ENCODE measurements at regions not wholly inside any gene's neighbourhood (a gene's known extent, or its start where the extent isn't known, plus 50 kb on each side); places are given as distances from the start of the nearest gene placed in this dataset.

GRCh38 chr14:22011253-22011642 lies 337.6 kb upstream of the OR4E1 start:
- DNase-seq, result no peak

- no peak for DNase-seq
These were observed 337.1 kb upstream of the OR4E1 start for GRCh38 chr14:22010545-22011252.

DNA sequence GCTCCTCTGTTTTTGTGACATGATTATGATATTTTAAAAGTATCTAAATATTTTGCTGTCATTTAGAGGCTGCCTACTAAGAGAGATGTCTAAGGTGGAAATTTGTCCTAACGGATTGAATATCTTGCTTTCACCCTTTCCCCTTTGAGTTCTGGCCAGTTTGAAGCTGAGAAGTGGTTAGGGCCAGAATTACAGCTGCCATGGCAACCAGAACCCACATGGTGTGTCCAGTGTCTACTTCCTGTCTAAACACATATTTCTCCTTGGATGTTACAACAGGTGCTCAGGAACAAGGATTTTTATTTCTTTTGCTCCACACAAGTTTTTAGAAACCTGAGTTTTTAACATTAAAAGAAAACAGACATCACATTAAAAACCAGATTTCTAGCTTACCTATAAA lies 335.1 kb upstream of the OR4E1 start:
- no peak for DNase-seq

DNA sequence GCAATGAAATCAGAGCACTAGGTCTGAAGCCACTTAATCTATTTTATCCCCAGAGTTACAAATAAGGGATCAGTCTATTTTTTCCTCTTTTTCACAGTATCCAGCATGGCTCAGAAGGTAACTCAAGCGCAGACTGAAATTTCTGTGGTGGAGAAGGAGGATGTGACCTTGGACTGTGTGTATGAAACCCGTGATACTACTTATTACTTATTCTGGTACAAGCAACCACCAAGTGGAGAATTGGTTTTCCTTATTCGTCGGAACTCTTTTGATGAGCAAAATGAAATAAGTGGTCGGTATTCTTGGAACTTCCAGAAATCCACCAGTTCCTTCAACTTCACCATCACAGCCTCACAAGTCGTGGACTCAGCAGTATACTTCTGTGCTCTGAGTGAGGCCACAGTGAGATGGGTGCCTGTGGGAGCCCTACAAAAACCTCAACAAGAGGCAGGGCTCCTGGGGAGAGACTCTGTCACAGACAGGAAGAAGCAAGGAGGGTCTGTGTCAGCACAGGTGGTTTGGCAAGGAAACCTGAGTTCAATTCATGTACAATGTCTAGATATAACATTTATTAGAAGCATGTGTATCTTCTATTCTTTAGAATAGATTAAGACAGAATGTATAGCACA lies 334.3 kb upstream of the OR4E1 start:
- DNase-seq, result no peak

DNA sequence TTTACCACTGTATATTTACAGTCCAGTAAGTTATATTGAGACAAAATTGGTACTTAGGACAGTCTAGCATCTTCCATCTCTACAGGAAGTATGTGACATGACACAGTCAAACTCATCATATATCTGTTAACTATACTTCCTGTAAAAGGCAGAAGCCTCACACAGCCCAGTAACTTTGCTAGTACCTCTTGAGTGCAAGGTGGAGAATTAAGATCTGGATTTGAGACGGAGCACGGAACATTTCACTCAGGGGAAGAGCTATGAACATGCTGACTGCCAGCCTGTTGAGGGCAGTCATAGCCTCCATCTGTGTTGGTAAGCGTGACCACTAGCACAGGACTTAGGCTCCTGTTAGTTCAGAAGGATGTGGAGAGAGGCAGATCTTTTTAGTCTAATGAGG lies 333.7 kb upstream of the OR4E1 start:
- DNase-seq, result no peak

DNA sequence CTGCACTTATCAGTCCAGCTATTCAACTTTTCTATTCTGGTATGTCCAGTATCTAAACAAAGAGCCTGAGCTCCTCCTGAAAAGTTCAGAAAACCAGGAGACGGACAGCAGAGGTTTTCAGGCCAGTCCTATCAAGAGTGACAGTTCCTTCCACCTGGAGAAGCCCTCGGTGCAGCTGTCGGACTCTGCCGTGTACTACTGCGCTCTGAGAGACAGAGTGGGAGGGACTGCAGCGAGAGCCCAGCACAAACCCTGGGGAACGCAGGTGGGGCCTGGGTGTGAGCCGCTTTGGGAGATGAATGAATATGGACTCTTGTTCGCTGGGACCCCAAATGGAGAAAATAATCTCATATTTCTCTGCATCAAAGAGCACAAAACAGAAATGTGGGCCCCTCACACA lies 329.8 kb upstream of the OR4E1 start:
- no peak for DNase-seq

- no peak for DNase-seq
These were observed 329.3 kb upstream of the OR4E1 start for GRCh38 chr14:22002860-22003284.

DNA sequence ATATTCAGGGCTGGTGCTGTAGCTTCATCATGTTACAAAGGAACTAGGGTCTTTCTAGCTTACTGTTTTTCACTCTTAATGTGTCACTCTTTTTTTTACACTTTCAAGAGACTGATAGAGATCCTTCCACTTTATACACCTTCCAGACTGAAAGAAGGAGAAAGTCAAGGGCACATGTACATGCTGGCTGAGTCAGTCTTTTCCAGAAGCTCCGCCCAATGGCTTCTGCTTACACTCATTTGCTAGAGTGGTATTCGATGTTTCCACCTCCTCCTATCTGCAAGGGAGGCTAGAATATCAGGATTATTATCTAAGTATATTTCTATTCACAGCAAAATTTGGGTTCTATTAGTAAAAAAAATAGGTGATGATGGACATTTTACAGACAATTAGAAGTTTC lies 325.8 kb upstream of the OR4E1 start:
- DNase-seq, result no peak

GRCh38 chr14:21997300-21997699 lies 323.7 kb upstream of the OR4E1 start:
- DNase-seq, result no peak

- no peak for DNase-seq
These were observed 321.7 kb upstream of the OR4E1 start for GRCh38 chr14:21995332-21995731.

GRCh38 chr14:21993837-21994236 lies 320.2 kb upstream of the OR4E1 start:
- DNase-seq, result no peak

- DNase-seq, result no peak
These were observed 319.5 kb upstream of the OR4E1 start for GRCh38 chr14:21993070-21993469.

GRCh38 chr14:21991130-21991529 lies 317.5 kb upstream of the OR4E1 start:
- DNase-seq, result no peak

DNA sequence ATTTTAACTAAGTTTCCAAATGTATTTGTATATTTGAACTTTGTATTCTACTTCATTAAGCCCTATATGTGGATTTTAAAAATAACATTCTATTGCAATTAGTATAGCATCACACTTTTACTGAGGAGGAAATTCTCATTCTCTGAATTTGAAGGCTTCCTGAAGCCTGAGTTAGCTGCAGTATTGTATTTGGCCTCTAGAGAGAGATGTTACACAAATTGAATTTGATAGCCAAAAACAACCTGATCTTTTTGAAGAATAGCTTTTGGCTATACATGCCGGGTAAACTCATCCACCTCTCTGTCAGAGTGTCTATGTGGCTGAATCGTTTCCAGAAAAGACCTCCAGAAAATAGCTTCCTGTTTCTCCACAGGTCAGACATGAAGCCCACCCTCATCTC lies 316.5 kb upstream of the OR4E1 start:
- DNase-seq, result no peak

- DNase-seq, result no peak
These were observed 315.5 kb upstream of the OR4E1 start for GRCh38 chr14:21989090-21989489.

DNA sequence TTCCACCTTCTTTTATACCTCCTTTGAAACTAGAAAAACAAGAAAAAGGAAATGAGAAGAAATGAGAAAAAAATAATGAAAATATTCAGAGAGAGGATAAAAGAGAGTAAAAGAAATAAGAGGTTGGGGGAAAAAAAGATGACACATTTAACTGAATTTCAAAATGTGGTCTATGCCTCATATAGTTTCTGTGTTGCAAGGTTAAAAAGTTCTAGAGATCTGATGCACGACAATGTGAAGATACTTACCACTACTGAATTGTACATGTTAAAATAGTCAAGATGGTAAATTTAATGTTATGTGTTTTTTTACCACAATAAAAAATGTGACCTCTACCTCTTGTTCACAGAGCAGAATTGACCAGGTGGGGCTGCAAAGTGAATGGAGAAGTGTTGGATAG lies 314.8 kb upstream of the OR4E1 start:
- no peak for DNase-seq

- DNase-seq, result no peak
These were observed 314.3 kb upstream of the OR4E1 start for GRCh38 chr14:21987937-21988336.

GRCh38 chr14:21985081-21985480 lies 311.5 kb upstream of the OR4E1 start:
- no peak for DNase-seq

DNA sequence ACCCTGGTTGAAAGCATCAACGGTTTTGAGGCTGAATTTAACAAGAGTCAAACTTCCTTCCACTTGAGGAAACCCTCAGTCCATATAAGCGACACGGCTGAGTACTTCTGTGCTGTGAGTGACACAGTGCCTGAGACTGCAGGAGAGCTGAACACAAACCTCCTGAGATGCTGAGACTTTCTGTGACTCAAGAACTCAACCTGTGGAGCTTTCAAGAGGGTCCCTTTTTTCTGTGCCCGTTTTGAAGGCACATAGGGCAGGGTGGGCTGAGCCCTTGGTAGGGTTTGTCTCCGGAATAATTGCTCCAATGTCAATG lies 305.3 kb upstream of the OR4E1 start:
- no peak for DNase-seq

GRCh38 chr14:21978184-21978998 lies 304.8 kb upstream of the OR4E1 start:
- DNase-seq, result no peak

DNA sequence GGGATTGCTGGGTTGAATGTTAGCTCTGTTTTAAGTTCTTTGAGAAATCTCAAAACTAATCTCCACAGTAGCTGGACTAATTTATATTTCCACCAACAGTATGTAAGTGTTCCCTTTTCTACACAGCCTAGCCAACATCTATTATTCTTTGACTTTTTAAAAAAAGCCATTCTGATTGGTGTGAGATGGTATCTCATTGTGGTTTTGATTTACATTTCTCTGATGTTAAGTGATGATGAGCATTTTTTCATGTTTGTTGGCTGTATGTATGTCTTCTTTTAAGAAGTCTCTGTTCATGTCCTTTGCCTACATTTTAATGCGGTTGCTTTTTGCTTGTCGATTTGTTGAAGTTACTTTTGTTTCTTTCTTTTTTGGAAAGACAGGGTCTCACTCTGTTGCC lies 301.1 kb upstream of the OR4E1 start:
- DNase-seq, result no peak

DNA sequence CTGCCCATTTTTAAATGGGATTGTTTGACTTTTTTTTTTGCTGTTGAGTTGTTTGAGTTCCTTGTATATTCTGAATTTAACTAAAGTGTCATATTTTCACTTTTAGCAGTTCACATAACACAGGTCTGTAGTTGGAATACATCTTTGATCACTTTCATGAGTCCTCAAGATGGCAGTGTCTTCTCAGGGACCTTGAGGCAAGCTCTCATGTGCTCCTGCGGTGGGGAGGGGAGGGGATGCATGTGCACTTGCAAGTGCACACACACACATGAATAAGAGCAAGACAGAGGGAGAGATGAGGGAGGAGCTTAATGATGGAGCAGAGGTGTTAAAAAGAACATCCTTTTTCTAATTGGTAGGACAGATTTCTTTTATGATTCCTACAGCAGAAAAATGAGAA lies 291.4 kb upstream of the OR4E1 start:
- DNase-seq, result no peak

DNA sequence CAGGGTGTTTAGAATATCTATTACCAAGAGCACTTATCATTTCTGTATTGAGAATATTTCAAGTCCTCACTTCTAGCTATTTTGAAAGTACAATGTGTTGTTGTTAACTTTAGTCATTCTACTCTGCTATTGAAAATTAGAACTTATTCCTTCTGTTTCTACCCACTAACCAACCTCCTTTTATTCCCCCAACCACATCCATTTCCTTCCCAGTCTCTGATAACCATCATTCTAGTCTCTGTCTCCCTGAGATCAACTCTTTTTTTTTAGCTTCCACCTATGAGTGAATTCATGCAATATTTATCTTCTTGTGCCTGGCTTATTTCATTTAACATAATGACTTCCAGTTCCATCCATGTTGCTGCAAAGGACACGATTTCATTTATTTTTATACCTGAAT lies 290.6 kb upstream of the OR4E1 start:
- DNase-seq, result no peak

DNA sequence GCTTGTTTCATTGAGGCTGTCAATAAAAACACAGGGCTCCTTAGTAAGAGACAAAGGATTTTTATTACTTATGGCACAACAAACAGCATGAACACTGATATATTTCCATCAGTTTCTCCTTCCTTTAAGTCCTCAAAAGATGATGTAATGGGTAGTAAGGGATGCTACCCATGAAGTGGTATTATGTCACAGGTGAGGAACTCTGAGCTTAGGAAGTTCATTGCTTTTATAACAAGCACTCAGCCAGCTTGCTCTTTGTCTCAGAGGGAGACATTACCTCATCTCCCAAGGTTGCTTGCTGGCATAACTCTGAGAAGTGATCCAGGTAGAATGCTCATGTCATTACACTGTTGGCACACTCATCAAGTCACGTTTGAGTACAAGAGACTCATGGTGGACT lies 287.0 kb upstream of the OR4E1 start:
- DNase-seq, result no peak
